WERI-Rb-1 (cell line): ENCODE measurements at regions not wholly inside any gene's neighbourhood (a gene's known extent, or its start where the extent isn't known, plus 50 kb on each side); places are given as distances from the start of the nearest gene placed in this dataset.

ENCODE experiments used
- DNase-seq: peaks from one replicate; pipeline ENCODE4 v3.0.0-alpha.2; 2020
- H3K27ac ChIP-seq: fragments of 250-450 bp; sonication (Bioruptor Pico); 2 replicates; pipeline ENCODE4 v1.5.1; 2020; ENCODE audit warnings: mild to moderate bottlenecking, moderate library complexity
- H3K27me3 ChIP-seq: fragments of 250-450 bp; sonication (Bioruptor Pico); 2 replicates; pipeline ENCODE4 v1.5.1; 2021; ENCODE audit warnings: mild to moderate bottlenecking, low read depth, moderate library complexity; ENCODE audit not compliant: insufficient read depth, severe bottlenecking
- H3K36me3 ChIP-seq: fragments of 250-450 bp; sonication (Bioruptor Pico); 2 replicates; pipeline ENCODE4 v1.5.1; 2020; ENCODE audit warnings: mild to moderate bottlenecking, moderate library complexity
- H3K4me3 ChIP-seq: 2 replicates; pipeline ENCODE4 v1.5.1; 2011; ENCODE audit warnings: low read depth, mild to moderate bottlenecking, control low read depth, low read length
- H3K9me3 ChIP-seq: fragments of 250-450 bp; sonication (Bioruptor Pico); 2 replicates; pipeline ENCODE4 v1.5.1; 2021; ENCODE audit warnings: mild to moderate bottlenecking, moderate library complexity; ENCODE audit not compliant: severe bottlenecking
- TF ChIP-seq, protein P1 (sequence below): IDR thresholded peaks from 2 replicates; pipeline ENCODE4 v1.5.1; 2011; ENCODE audit warnings: low read depth, mild to moderate bottlenecking, control low read depth, inconsistent platforms, low read length

- Histone ChIP-seq H3K27ac (no peak overlapping the region), H3K27me3 (no peaks in the 10 kb centered on the region), H3K9me3 (no peaks in the 10 kb centered on the region), H3K36me3 (no peaks in the 10 kb centered on the region), H3K4me3 (no peak overlapping the region)
- DNase-seq, result no peak
- TF ChIP-seq, protein P1, sequence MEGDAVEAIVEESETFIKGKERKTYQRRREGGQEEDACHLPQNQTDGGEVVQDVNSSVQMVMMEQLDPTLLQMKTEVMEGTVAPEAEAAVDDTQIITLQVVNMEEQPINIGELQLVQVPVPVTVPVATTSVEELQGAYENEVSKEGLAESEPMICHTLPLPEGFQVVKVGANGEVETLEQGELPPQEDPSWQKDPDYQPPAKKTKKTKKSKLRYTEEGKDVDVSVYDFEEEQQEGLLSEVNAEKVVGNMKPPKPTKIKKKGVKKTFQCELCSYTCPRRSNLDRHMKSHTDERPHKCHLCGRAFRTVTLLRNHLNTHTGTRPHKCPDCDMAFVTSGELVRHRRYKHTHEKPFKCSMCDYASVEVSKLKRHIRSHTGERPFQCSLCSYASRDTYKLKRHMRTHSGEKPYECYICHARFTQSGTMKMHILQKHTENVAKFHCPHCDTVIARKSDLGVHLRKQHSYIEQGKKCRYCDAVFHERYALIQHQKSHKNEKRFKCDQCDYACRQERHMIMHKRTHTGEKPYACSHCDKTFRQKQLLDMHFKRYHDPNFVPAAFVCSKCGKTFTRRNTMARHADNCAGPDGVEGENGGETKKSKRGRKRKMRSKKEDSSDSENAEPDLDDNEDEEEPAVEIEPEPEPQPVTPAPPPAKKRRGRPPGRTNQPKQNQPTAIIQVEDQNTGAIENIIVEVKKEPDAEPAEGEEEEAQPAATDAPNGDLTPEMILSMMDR, result no peak
Measured at GRCh38 chr2:236665572-236666118, 96.0 kb downstream of the ACKR3 start.

DNA sequence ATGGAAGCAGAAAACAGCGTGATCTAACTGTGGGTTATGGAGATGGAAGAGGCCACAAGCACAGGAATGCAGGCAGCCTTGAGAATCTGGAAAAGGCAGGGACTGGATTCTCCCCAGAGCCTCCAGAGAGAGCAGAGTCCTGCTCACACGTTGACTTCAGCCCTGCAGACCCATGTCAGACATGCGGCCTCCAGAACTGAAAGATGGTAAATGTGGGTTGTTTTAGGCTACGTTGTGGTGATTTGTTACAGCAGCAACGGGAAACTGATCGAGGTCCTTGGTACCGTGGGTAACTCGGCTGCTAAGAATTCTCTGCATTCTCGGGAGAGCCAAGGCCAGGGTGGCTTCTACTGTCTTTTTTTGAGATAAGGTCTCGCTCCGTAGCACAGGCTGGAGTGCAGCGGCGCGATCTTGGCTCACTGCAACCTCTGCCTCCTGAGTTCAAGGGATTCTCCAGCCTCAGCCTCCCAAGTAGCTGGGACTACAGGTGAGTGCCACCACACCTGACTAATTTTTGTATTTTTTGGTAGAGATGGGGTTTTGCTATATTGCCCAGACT, 97.1 kb downstream of the ACKR3 start:
- Histone ChIP-seq H3K27ac (no peak overlapping the region), H3K9me3 (no peaks in the 10 kb centered on the region), H3K36me3 (no peaks in the 10 kb centered on the region), H3K4me3 (no peak overlapping the region), H3K27me3 (no peaks in the 10 kb centered on the region)
- no peak for DNase-seq
- TF ChIP-seq, protein P1, result no peak

DNA sequence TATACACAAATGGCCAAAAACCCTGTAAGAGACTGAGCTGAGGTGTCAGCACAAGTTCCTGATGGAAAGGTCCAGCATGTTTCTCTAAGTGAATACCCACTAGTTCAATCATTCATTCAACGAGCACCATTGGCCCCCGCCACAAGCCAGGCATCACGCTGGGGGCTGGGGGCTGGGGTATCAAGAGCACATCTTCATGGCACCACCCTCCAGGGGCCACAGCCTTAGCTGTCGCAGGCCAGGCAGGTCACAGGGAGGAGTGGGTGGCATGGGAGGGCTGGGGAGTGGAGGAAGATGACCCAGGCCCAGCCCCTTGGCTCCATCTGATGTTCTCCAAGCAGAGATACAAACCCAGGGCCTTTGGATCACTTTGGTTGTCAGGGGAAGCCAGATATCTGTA, 97.9 kb downstream of the ACKR3 start:
- H3K36me3 ChIP-seq, result no peaks in the 10 kb centered on the region
- H3K9me3 ChIP-seq, result no peaks in the 10 kb centered on the region
- H3K27me3 ChIP-seq, result no peaks in the 10 kb centered on the region
- no peak for DNase-seq
- TF ChIP-seq, protein P1, result no peak
- H3K4me3 ChIP-seq, result no peak overlapping the region
- H3K27ac ChIP-seq, result no peak overlapping the region

- Histone ChIP-seq H3K36me3 (no peaks in the 10 kb centered on the region), H3K27ac (no peak overlapping the region), H3K9me3 (no peaks in the 10 kb centered on the region), H3K27me3 (no peaks in the 10 kb centered on the region), H3K4me3 (no peak overlapping the region)
- TF ChIP-seq, protein P1, result no peak
- no peak for DNase-seq
Measured at GRCh38 chr2:236668531-236668969, 98.9 kb downstream of the ACKR3 start.

DNA sequence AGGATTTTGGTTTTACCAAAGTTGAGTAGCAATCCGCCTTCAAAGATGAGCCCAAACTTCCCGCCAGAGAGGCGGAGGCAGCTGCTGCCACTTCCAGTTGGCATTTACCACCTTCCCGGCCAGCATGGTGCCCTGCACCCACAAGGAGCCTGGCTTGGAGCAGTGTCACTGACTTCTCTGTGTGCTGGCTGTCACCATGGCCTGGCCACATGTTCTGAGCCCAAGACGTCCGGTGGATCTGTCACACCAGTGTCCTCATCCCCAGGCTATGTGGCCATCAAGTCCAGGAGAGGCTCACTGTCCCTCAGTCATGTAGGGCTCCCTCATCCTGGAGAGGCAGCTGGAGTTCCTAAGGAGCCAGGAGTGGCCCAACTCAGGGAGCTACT, 100.6 kb downstream of the ACKR3 start:
- Histone ChIP-seq H3K27ac (no peak overlapping the region), H3K9me3 (no peaks in the 10 kb centered on the region), H3K36me3 (no peaks in the 10 kb centered on the region), H3K27me3 (no peaks in the 10 kb centered on the region), H3K4me3 (no peak overlapping the region)
- DNase-seq, result no peak
- TF ChIP-seq, protein P1, result no peak
